CD1c-positive myeloid dendritic cell (primary cell): ENCODE measurements at regions not wholly inside any gene's neighbourhood (a gene's known extent, or its start where the extent isn't known, plus 50 kb on each side); places are given as distances from the start of the nearest gene placed in this dataset.

Experiments used
- DNase-seq: peaks from one replicate; pipeline ENCODE4 v3.0.0-alpha.2; 2016; ENCODE audit errors: extremely low spot score

DNA sequence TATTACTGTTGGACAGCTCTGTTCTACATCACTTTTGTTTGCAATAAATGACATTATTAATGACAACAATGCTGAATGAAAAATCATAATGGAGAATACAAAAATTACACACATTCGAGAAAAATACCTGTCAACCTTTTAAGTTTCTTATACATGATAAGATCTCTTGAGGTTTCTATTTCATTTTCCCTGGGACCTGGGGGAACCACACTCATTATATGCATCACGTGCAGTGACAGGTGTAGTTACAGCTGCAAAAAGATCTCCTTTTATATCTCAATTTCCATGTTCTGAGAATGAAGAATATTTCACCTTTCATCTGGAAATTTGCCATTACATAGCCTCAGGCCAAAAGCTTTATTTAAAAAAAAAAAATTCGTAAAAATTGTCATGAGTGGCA is 1347.0 kb upstream of the AGA start:
- no peak for DNase-seq

DNA sequence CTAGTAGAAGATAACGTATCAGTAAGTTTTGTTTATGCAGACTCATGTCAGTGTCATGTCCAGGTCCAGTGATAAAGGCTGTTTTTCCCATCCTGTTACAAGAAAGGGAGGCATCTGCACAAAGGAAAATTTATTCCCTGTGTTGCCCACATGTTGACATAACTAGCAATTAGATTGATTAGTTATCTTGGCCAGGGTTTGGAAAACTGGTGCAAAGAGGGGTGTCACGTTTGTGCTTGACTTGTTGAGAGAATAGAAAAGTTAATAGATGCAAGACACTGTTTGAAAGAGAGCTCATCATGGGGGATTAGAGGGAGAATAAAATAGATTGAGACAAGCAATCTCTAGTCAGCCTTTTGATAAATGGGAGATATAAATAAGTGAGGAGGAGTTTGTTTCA is 1357.0 kb upstream of the AGA start:
- DNase-seq, result no peak

DNA sequence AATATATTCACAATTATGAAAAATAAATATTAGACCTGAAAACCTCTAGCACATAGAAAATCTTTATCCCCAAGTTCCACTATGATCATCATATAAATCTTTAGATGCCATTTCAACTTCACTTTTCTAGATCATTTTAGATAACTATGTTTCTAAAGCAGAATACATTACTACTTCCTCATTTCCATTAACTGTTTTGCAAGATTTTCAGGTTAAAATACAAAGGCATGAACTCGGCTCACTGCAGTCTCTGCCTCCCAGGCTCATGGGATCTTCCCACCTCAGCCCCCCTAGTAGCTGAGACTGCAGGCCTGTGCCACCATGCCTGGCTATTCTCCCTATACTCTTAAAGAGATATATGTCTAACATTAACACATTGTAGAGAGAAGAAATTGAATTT is 1365.9 kb upstream of the AGA start:
- no peak for DNase-seq

DNA sequence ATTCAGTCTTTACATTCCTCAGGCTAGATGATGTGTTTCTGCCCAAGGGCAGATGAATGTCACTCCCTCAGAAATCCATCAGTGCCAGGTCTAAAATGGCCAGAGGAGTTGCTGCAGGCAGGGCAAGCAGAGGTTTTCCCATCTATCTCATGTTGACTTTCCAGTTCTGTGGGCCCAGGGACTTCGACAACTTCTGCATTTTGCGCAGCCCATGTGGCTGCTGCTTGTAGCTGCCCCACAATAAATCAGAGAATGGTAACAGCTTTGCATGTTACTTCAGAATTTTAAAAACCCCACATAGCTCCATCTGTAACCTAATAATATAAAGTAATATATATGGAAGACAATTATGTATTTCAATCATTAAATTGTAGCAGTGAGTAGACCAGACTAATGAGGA is 1367.7 kb upstream of the AGA start:
- DNase-seq, result no peak

DNA sequence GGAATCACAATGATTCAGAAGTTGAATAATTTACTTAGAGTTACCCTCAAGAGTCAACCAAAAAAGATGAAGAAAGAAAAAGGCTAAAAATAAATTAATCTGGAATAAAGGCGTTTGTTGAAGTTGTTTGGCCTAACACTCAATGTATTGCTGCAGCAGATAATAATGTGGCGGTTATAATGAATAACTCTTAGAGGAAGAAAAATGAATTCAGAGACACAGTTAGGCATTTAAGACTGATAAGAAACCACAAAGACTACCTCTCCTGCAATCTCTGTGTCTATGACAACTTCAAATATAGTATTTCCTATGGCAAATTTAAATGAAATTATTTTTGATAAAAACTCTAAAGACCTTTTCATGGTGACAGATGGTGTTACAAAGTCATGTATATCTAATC is 1369.1 kb upstream of the AGA start:
- no peak for DNase-seq

DNA sequence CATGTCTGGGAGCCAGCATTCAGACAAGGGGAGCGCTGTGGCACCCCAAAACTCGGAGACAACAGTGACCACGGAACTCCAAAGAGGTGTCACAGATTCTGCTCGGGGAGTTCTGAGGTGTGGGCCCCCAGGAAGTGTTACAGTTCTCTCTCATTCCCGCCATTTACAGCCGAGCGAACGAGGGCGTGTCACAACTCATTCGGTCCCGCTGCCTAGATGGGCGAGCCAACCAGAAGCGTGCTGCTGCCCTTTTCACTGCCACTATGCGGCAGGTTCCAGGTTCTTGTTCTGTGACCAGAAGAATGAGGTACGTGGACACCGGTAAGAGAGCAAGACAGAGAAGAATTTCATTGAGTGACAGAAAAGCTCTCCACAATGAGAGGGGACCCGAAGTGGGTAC is 1370.6 kb upstream of the AGA start:
- DNase-seq, result no peak

DNA sequence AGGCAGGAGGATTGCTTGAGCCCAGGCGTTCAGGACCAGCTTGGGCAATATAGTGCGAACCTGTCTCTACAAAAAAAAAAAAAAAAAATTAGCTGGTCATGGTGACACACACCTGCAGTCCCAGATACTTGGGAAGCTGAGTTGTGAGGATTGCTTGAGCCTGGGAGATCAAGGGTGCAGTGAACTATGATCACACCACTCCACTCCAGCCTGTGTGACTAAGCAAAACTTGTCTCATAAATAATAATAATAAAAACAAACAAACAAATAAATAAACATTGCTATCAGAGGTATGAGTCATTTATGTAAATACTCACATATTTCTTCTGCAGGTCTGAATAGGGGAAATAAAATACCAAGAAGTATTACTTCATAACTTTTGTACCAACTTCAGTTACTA is 1372.7 kb upstream of the AGA start:
- no peak for DNase-seq

DNA sequence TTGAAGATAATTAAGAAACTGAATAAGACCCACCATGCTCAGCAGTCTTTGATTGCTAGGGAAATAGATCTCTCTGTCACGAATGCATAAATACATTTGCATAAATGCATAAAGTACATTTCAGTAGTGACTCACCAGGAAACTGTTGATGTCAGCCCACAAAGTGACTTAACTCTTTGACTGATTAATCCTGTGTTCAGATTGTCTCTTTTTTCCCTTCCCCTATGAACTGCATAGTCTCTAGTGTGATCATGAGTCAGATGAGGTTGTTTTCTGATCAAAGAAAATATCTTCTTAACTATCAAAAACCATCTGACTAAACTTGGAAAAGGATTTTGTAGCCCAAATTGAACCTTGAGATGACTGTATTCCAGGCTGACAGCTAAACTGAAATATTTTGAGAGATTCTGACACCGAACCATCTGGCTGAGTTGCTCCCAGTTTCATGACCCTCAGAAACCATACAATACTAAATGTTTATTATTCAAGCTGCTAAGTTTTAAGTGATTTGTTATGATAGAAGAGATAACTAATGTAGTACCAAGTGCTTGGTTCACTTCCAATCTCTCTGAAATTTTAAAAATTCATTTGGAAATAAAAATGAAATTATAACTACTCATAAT is 1381.5 kb upstream of the AGA start:
- no peak for DNase-seq

DNA sequence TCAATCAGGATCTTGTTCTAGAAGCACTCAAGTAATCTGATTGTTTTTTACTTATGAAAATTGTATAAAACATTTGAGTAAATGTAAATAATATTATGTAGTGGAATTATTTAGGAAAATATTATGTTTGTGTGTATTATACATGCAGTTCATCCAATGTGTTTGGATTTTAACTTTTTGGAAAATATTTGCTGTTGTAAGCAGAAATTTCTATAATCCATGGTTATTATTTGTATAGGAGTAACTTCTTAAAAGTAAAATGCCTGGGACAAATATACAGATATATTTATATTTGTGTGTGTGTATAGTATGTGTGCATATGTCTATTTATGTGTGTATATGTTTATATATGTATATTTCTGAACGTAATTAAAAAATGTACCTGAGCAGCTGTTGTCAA is 1394.6 kb upstream of the AGA start:
- DNase-seq, result no peak

DNA sequence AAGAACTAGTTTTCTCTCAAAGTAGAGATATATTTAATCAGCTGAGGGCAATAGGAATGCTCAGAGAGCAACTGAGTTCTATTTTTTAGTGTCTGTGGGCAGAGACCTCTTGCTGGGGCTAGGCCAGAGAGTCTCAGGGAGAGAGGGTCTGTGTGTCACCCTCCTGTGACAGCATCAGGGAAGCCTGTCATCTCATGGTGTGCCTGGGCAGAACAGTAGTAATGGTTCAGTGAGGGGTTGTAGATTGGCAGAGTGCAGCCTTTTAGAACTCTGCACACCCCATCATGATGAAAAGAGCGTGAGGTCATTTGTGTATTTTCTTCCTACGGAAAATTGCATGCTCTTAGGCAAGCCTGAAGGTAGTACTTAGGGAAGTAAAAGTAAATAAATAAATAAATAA is 1396.5 kb upstream of the AGA start:
- no peak for DNase-seq

DNA sequence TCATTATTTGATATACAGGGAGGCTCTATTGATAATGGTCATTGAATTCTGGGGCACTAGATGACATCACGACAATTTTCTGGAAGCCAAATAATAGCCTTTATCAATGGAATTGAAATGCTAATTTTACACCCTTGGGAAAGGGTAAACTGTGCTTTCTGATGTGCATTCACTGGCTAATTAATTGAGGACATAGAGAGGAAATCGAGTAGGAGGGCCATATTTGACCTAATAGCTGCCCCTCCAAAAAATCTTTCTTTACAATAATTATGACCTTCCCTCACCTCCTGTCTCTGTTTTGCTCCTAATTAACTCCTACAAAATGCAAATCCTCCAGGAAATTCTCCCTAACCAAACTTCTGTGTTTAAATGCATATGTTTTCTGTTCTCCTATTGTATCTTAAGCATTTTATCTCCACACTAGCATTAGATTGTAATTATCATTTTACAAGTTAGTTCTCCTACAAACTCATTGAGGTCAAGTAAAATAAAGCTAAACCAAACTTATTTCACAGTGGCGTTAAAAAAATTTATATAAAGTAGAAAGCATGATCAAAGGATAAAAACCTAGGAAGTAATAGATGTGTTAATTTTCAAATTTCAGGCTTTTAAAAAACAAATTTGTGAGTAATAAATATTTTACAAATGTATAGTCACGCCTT is 1414.0 kb upstream of the AGA start:
- DNase-seq, result no peak

DNA sequence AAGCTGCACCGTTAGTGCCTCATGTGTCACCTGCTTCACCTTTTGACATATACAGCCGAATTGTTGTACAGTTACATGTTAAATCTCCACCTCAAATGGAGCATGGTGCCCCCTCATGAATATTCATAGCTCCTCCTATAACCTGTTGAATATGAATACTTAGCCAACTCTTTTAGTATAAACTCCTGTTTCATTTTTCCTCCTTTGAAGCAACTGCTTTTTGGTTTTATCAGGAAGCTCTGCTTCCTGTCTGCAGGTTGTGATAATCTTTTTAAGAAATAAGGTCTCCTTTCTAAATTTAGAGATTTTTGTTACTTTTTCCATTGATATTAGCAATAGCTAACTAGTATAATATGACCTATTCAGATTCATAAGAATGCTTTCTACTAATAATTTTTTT is 1429.2 kb upstream of the AGA start:
- no peak for DNase-seq

DNA sequence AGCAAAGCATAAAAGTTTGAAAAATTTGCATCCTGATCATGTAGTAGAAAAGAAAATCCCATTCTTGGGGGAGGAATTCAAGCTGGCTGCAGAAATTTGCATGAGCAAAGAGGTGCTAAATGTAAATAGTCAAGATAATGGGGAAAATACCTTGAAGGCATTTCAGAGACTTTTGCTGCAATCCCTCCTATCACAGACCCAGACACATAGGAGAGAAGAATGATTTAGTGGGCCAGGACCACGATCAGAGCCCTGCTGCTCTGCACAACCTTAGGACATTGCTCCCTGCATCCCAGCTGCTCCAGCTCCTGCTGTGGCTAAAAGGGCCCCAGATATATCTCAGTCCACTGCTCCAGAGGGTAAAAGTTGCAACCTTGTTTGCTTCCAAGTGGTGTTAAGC is 1439.7 kb upstream of the AGA start:
- no peak for DNase-seq

DNA sequence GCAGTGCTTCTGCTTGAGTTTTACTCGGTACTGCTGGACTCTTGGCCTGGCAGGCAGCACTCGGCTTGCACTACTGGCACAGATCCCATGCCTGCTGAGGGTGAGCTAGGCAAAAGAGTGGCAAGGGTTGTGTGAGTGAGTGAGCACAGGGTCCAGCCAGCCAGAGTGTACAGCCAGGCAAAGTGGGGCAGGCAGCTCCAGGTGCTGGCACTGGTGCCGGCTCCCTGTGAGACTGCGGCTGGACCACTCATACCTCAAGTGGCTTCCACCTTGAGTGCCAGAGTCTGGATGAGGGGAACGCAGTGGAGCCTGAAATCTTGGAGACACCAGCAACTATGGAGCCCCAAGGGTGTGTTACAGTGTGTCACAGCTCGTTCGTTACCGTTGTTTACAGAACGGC is 1451.9 kb upstream of the AGA start:
- DNase-seq, result no peak

DNA sequence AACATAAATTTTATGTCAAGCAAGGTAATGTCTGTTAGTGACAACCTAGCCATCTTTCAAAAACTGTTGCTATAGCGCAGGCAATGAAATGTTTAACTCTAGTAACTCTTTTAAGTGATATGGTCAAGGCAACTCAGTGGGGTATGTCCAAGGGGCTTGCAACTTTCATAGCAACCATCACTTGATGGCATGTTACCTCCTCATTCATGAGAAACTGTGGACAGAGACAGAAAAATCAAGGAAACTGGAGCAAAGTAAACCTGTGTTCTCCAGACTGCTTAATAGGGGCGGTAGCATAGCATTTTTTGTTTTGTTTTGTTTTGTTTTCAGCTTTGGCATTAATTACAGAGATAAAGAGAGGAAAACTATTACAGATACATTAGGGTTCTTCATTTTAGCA is 1456.8 kb upstream of the AGA start:
- DNase-seq, result no peak

DNA sequence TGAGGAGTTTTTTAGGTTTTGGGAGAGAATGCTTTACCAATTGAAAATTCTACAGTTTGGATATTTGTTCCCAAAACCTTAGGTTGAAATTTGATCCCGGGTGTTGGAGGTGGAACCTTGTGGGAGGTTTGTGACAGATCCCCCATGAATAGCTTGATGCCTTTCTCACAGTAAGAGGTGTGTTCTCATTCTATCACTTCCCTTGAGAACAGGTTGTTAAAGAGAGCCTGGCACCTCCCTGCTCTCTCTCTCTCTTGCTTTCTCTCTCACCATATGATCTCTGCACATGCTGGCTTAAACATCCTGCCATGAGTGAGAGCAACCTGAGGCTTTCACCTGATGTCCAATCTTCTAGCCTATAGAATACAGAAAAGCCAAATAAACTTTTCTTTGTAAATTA is 1475.5 kb upstream of the AGA start:
- DNase-seq, result no peak

DNA sequence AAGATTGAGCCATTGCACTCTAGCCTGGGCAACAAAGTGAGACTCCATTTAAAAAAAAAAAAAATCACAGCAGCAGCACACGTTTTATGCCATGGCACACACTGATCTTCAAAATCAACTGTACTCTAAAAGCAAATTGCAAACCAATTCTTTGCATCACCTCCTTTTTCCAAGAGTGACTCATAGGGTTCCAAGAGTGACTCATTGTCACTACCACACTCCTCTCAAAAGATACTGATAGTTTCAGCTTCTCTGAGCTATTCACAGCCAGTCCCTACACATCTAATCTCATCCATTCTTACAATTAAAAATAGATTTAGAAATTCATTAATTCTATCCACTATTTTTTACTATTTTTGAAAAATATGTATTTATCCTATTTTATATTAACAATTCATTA is 1494.9 kb upstream of the AGA start:
- no peak for DNase-seq

DNA sequence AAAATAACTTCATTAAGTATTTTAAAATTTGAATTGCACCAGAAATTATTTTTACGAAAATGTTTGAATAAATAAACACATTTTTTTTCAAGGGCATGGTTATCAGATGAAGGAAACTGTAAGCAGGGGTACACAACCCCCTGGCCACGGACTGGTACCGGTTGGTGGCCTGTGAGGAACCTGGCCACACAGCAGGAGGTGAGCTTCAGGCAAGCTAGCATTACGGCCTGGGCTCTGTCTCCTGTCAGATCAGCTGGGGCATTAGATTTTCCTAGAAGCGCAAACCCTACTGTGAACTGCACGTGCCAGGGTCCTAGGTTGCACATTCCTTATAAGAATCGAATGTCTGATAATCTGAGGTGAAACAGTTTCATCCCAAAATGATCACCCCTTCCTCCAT is 1499.7 kb upstream of the AGA start:
- DNase-seq, result no peak

DNA sequence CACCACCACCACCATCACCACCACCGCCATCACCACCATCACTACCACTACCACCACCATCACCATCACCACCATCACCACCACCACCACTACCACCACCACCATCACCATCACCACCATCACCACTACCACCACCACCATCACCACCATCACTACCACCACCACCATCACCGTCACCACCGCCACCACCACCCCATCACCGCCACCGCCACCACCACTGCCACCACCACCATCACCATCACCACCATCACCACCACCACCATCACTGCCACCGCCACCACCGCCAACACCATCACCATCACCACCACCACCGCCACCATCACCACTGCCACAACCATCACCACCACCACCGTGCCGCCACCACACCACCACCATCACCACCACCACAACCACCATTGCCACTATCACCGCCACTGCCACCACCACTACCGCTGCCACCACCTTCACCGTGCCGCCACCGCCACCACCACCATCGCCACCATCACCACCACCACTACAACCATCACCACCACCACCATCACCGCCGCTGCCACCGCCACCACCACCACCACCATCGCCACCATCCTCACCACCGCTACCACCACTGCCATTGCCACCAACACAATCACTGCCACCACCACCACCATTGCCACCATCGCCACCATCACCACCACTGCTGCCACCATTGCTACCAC is 1511.3 kb upstream of the AGA start:
- DNase-seq, result no peak

DNA sequence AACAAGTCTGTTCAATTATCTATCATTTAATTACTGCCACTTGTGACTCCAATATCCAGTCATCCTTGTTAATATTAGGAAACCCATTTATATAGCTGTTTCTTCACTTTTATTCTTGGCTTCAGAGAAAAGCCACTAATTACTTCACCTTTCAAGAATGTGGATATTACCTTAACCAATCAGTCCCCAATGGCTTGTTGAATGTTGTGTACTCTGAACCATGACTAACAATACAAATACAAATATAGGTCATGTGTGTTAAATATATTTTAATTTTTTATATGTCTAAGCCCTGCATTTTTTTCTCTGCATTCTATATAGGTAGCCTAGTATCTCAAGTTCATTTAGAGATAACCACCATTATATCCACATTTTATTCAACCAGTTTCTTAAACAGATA is 1513.4 kb upstream of the AGA start:
- no peak for DNase-seq

DNA sequence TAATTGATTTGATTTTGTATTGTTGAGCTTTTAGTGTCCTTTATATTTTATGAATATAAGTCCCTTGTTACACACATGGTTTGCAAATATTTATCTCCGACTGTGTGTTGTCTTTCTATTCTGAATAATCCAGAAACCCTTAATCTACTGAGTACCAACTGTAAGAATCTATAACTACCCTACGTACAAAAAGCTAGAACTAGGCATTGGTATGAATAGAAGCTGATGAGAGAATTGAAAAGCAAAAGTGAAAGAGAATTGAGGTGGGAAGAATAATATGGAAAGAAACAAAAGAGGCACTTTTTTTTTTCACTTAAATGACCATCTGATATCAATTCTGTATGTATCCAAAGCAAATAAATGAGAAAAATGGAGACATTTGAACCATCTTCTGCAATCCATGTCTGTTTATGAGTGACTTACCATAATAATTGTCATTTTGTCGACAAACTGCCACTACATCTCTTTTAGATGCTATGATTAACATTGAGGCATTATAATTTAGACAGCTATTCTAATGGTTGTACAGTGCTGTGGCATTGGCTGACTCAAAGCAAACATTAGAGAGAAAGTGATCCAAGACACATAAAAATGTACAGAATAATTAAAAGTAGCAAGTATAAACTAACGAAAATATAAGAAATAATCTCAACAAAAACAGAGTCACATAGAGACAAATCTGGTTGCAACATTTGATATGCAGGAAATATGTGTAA is 1516.6 kb upstream of the AGA start:
- DNase-seq, result no peak

DNA sequence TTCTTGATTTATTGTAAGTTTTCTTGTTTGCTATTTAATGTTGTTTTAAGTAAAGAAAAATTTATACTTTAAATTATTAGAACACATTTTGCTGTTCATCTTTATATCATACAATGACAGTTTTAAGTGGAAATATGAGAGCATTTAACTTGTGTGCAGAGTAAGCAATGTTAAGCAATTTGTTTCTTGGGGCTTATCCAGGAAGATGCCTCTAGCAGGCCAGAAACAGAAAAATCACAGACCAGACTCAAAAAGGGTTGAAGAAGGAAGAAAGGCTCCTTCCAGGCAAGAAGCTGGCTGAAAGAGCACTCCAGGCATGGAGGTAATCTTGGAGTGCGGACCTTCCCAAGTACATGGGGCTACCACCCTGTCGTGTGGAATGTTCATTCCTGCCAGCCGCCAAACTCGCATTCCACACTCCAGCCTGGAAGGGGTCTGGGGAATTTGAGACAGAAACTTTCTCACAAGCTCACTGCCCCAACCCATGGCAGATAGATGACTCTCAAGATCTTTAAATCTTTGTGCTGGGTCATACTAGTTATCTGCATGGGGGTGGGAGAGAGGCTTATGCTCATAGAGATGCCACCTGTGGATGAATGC is 1521.3 kb upstream of the AGA start:
- no peak for DNase-seq

DNA sequence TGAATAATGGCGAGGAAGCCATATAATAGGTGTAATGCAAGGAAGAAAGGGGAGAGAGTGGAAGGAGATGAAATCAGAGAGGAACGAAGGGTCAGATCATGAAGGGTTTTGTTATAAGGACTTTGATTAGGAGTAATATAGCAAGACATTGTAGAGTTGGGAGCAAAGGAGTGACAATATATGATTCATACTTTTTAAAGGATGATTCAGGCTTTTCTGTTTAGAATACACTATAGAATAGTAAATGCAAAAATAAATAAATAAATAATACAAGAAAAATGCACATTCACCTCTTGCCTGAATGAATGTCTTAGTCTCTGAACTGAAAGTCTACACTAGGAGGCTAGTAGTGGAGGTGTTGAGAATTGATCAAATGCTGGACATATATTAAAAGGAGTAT is 1524.4 kb upstream of the AGA start:
- DNase-seq, result no peak
